T-helper 1 cell (primary cell): ENCODE measurements at regions not wholly inside any gene's neighbourhood (a gene's known extent, or its start where the extent isn't known, plus 50 kb on each side); places are given as distances from the start of the nearest gene placed in this dataset.

Source experiments
- DNase-seq, 5 donors: peaks; one replicate each; pipeline ENCODE4 v3.0.0-alpha.2; 2012 to 2020

DNA sequence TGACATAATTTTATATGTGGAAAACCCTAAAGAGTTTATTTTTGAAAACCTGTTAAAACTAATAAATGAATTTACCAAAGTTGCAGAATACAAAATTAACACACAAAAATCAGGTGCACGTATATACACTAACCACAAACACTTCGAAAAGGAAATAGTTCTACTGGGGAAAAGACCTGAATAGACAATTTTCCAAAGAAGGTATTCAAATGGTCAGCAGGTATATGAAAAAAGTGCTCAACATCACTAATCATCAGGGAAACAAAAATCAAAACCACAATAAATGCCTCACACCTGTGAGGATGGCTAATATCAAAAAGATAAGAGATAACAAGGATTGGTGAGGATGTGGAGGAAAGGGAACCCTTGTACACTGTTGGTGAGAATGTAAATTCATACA, 110.6 kb downstream of the PXDC1 start:
- no peak for DNase-seq

DNA sequence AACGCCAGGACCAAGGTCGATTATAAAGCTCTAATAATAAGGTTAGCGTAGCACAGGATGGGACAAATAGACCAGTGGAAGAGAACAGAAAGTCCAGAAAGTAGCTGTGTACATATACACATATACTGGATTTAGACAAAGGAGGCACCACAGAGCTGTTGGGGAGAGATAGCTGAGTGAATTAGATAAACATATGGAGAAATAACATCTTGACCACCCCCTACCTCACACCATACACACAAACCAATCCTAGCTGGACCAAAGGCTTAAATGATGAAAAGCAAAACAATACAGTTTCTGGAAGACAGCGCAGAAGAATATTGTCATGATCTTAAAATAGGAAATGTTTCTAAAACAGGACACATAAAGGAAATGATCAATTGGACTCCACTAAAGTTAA, 112.9 kb downstream of the PXDC1 start:
- no peak for DNase-seq

DNA sequence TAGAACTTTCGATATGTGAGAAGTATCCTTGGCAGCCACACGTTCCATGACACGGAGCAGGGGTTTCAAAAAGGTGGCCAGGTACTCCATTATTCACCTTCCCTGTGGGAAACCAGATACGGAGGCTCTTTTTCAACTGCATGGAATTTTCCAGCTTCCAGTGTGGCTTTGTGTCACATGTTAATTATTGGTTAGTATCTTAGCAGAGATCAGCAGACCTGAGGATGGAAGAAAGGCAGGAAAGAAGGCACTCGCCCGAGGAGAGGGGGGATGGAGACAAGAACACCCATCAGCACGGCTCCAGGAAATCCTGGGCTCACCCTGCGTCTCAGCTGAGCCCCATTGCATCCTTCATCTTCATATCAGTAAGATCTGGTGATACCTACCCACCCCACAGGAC, 115.5 kb downstream of the PXDC1 start:
- DNase-seq, result no peak

DNA sequence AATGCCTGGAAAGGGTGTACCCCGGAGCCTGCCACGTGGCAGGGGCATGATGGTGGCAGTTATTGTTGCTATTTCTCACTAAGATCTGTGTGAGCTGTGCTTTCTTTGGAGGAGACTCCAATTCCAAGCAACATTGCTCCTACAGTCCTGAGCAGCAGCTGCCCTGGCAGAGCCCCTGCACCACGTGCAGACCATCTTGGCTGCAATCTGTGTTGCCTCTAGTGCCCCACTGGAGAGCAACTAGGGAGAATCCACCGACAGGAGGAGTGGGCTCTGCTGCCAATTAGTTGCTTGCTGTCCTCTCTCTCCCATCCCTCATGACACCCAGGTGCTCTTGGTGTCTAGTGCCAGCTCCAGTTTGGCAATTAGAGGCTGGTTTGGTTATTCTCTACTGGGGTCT, 116.0 kb downstream of the PXDC1 start:
- DNase-seq, result no peak

DNA sequence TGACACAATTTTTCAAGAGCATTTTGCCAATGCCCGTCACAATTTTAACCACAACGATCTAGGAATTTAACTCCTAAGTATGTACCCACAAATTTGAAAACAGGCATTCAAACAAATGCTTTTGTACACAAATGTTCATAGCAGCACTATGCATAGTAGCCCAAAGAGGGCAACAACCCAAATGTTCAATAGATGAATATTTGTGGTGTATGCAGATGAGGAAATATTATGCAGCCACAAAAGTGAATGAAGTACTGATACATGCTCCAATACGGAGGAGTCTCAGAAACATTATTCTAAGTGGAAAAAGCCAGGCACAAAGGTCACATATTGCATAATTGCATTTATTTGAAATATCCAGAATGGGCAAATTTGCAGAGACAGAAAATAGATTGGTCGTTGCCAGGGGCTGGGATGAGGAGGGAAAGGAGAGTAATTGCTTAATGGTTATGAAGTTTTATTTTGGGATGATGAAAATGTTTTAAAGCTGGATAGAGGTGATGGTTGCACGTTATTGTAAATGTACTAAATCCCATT, 117.2 kb downstream of the PXDC1 start:
- no peak for DNase-seq

DNA sequence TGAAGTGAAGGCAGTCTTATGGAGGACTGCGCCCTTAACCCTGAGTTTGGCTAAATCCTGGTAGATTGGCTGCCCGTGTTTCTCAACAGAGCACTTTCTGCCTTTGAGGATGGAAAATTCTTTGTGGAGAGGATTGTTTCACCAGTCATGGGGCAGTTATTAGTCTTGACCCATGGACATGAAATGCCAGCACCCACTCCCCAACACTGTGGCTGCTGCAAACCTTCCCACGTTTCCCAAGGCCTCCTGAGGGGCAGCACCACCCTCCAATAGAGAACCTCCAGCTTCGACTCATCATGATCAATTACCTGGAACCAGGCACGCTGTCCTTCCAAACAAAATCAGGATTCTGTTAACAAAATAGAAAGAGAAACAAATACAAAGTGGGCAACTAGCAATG, 117.8 kb downstream of the PXDC1 start:
- DNase-seq, result no peak

DNA sequence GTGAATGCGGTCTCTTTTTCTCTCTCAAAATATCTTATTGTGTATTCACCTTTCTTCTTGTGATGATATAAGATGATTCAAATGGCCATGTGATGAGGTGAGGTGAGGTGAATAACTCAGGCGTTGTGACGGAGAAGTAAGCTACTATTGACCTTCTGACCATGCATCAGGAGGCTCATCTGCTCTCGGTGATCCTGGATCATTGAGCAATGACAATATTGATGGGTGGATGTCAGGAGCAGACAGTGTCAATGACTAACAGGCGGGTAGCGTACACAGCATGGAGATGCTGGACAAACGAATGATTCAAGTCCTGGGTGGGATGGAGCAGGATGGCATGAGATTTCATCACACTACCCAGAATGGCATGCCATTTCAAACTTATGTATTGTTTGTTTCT, 119.6 kb downstream of the PXDC1 start:
- no peak for DNase-seq

DNA sequence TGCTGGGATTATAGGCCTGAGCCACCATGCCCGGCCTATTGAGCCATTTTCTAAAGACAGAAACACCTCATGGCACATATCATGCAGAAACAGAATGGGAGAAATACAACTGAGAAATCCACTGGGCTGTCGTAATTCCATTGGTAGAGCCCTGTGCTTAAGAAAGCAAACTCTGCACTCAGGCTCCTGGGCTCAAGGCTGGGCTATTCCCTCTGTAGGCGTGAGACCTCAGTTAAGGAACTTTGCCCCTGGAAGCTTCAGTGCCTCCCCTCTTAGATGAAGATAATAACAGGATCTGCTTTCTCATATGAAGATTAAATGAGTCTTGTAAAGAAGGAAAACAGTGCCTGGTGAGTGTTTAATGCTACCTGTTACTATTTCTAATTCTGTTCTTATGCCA, 120.3 kb downstream of the PXDC1 start:
- DNase-seq, result no peak

DNA sequence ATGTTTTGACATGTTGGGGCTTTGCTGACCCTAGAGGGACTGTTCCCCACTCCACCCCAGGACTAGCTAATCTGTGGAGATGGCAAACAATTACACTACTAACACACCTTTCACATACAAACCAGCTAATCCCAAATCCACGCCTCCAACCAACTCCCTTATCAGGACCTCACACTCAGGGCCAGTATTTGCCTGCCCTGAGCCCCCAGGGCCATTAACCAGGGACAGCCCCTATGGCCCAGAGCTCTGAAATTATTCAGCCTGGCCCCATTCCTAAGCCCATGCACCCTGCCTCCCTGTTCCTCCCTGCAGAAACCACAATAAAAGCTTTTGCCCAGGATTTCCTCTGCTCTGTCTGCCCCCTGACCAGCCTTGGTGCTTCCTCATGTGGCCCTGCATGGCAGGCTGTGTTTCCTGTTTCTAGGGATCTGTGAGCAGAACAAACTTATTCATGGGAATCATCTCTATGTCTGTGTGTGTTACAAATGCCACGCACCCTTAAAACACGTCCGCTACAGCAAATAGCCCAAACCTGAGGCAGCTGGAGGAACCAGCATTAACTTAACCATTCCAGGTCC, 121.2 kb downstream of the PXDC1 start:
- no peak for DNase-seq

DNA sequence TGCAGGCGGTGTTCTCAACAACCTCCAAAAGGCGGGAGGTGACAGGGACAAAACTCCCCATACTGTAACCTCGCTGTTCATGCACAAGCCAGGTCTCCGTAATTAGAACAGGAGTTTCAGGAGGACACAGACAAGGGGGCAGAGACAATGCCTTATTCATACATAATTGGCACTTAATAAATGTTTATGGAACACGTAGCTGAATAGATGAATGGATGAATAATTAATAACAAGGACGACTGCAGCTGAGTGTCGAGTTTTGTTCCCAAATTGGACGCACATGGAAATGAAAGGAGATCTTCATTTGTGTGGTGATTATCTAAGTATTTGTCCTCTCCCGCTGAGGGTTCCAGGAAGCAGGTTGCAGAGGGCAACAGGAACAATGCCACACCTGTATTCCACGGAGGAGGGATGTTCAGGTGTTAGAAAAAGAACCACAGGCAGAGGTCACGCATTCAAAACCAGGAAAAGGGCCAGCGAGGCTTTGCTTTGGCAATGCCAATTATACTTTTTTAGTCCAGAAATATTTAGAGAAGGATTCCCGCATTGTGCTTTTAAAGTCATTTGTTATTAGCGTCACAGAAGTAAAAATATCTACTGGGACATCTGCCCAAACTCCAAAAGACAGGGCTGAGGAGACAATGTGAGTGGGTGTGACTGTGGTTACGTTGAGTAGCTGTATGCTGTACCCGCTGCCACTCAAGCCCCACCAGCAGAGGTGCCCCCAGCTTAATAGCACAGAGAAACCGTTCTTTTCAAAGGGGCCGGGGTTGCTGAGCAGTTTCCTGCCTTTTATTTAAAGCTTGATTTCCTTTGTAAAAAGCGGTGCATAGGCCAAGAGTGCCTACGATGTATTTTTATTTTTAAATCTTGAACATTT, 123.3 kb downstream of the PXDC1 start:
- no peak for DNase-seq

DNA sequence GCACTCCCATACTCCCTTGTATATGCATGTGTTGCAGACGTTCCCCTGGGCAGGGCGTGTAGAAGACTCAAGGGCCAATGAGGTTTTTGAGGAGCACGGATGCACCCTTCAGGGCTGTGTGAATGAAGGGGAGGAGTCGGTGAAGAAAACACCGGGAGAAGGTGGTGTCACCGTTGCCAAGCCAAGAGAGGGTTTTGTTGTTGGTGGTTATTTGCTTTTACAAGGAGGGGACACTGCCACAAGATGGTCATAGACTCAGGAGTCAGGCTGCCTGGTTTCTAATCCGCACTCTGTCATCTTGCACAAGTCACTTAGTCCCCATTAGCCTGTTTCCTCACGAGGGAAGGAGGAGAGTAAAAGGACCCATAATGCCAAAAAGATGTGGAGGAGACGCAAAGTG, 124.0 kb downstream of the PXDC1 start:
- no peak for DNase-seq

DNA sequence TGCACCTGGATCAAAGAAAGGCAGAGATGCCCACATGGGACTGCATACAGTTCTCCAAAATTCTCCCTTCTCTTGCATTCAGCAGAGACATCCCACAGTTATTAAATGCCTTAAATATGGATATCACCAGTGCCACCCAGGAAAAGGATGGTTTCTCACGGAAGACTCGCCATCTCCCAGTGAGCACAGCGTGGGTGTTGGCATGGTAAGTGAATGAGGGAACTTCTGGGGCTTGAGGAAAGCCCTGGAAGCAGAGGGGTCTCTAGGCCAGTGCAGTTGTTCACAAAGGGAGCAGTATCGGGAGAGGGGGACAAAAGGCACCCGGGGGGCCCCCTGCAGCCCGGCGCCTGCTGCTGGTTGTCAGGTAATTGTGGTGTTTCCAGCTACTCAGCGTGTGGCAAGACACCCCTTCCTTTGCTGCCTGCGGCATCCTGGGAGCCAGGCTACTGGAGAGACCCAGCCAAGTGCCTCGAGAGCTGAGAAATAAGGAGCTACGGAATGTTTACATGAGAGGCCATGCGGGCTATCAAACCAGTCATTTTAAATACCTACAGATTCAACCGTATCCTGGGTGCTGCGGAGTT, 125.4 kb downstream of the PXDC1 start:
- no peak for DNase-seq

DNA sequence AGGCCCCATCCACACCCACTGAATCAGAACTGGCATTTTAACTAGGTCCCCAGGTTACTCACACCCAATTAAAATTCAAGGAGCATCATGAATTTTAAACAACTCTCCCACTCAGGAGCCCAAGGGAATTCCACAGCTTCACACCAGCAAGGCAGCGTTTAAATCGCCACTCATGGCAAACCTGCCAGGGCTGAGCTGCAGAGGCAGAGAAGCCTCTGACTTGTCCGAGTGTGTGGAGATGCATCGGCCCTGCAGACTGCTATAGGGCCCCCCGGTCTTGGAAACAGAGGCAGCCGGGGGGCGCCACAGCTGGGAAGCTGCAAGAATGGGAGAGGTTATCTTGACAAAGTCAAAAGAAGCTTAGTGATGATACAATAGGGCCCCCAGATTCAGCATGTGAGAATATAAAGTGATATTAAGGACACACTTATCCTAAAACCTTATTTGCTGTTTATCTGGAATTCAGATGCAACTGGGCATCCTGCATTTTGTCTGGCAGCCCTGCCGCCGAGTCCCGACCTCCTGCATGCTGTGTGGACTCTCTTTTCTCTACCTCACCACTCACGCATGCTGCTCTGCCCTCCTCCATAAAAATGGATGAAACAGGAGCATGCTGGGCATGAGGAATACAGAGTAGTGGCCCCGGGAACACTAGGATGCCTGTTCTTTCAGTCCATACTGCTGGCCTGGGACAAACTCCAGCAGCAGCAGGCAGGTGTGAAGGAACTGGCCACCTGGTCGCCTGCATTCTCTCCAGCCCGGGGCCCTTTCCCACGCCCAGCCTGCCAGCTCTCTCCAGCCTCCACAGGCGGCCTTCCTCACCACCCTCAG, 126.1 kb downstream of the PXDC1 start:
- DNase-seq, result no peak

DNA sequence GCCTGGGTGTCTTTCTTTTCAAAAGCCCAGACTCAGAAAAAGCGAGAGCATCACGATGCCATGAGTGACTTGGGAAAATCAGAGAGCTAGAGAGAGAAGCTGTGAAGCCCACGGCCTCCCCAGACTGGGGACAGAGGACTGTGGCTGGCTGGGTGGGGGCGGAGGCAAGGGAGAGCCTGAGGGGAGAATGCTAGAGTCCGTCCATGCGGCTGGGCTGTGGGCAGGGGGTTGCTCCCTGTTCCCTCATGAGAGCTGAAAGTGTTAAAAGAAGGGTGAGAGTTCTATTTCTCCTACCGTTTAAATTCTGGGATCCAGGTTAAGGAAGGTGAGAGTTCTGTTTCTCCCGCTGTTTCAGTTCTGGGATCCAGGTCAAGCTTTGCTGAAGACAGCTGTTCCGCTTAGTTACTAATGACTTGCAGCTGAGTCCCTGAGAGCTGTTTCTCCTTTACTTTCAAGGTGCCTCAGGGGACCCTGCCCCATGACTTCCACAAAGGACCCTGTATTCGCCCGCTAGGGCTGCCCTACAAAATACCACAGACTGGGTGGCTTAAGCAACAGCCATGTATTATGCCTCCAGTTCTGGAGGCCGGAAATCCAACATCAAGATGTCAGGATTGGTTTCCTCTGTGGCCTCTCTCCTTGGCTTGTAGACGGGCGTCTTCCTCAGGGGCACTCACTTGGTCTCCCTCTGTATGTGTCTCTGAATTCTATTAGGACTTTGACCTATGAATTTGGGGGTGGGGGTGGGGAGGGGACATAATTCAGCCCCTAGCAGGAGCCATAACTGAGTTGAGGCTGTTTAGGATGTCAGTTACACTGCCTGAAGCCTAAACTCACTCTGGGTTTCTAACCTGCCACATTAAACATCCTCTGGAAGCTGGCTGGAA, 127.0 kb downstream of the PXDC1 start:
- DNase-seq, result no peak

DNA sequence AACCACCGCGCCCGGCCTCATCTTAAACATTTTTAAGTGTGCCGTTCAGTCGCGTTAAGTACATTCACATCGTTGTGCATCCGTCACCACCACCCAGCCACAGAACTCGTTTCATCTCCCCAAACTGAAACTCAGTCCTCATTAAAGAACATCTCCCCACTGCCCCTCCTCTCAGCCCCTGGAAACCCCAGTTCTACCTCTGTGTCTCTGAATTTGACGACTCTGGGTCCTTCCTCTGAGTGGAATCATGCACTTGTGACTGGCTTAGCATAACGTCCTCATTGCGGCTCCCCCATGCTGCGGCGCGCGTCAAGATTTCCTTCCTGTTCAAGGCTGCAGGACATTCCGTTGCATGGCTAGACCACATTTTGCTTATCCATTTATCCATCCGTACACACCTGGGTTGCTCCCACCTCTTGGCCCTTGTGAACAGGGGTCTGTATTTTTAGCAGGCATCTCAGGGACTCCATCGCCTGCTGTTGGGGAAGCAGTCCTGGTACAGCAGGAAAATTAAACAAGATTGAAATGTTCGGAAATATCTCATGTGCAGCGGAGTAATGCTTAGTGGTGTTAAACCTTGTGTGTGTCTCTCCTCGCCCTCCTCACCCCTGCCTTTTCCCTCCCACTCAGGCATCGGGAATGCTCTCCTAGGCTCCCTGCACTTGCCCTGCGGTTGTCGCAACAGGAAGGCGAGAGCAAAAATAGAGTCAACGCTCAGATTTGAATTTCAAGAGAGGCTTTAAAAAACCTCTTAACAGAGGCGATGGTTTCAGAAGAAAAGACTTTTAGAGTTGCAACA, 127.9 kb downstream of the PXDC1 start:
- DNase-seq, result no peak

DNA sequence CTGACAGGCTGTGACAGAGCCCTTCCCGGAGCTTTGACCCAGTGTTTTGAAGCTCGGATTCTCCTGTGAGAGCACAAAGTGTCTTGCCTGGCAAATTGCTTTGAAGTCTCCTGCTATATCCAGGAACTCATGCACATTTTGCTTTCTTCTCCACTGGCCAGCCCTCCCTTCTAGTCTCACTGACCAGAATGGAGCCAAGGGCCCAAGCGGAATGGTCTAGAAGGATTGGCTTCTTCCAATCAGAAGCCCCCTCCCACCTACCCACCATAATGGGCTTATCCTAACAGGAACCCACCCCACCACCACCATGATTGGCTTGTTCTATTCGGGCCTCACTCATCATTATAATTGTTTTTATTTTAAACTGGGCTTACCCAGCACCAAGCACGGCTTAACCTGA, 130.1 kb downstream of the PXDC1 start:
- DNase-seq, result no peak

DNA sequence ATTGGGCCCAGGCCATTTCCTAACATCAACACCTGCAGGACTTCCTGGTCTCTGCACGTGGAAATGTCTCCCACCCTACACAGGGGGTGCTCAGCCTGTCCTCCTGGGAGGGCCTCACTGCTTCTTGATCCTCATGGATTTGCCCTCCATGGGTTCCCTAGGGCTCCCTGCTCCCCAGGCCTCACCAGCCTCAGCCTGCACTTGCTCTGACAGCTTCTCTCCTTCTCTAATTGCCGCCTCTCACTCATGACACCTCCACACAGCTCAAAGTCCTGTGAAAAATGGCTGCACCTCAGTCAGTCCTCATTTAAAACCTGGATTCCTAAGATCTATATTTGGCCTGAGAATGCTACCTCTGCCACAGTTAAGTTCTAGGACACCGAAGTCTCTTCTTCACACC, 130.6 kb downstream of the PXDC1 start:
- no peak for DNase-seq

DNA sequence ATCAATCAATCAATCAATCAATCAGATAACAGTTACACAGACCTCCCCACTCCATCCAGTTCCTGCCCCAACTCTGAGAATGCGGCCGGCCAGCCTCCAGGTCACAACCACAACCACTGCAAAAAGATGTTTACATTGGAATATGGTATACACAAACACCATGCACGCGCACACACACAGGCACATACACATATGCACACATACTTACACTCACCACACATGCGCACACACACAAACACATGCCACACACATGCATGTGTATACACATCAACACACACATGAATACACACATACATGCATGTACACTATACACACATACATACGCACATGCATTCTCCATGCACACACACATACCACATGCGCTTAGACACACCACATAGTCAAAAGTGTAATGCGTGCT, 131.1 kb downstream of the PXDC1 start:
- no peak for DNase-seq

DNA sequence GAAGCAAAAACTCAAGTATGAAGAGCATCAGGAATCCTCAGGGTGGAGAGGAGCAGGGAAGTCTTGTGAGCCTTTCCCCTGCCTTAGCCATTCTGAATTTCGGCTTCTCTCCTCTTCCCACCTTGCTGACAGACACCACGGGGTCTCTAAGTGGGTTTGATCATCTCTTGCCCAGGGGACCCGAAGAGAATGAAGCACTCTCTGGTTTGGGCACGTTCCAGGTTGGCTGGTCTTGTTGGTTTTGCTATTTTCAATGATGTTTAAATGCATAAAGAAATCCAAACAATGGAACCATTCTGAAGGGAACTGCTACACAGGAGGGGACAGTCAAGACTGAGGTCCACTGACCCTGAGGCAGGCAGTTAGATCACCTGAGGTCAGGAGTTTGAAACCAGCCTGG, 131.7 kb downstream of the PXDC1 start:
- no peak for DNase-seq

DNA sequence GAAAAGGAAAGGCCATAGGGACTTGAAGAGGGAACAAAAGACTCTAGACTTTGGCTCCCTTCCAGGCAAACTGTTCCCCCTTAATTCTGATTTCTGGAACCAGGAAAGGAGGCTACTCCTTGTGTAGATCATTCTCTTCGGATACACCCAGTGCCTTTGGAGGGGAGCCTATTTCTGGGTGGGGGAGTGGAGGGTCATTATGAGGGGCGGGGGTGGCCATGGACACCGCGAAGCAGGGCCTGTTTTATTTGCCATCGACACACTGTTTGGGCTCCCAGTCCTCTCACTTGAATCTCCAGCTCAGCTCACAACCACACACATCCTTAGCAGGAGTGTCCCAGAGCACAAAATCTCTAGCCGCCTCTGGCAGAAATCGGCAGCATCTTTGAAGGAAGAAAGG, 132.3 kb downstream of the PXDC1 start:
- no peak for DNase-seq

DNA sequence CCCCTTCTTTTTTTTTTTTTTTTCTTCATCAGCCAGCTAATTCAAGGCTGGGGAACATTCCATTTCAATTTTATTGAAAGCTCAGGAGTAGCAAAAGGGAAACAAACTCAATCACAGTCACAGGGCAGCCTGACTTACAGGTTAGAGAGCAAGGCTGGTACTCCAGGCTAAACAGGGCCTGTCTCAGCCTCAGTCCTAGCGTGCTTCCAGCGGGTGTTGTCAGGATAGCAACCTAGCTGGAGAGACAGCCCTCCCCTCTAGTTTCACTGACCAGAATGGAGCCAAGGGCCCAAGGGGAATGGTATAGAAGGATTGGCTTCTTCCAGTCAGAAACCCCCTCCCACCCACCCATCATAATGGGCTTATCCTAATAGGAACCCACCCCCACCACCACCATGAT, 132.9 kb downstream of the PXDC1 start:
- no peak for DNase-seq
